ENCODE measurements at regions not wholly inside any gene's neighbourhood (a gene's known extent, or its start where the extent isn't known, plus 50 kb on each side); places are given as distances from the start of the nearest gene placed in this dataset.

GRCh38 chr12:89211456-89211855, 140.8 kb downstream of the DUSP6 start:
- Histone ChIP-seq H3K4me3 (no peak overlapping the region), H4K20me1 (ENCODE audit: insufficient read depth) (no peaks in the 10 kb centered on the region), H2AFZ (no peak overlapping the region), H3K36me3 (ENCODE audit: low read depth) (no peaks in the 10 kb centered on the region), H3F3A (ENCODE audit: insufficient read depth, low read depth) (peaks cover 27% of the 10 kb centered on the region; the same call in 1 of the 2 replicates), H3K79me2 (ENCODE audit: low read depth) (no peaks in the 10 kb centered on the region), H3K9me2 (ENCODE audit: insufficient read depth) (peaks cover 4% of the 10 kb centered on the region; the same call in 1 of the 2 replicates), H3K27ac (peak overlapping the region; percentile 75), H3K9me3 (ENCODE audit: insufficient read depth, low read depth) (peaks cover 10% of the 10 kb centered on the region), H3K4me2 (peak overlapping the region; percentile 45), H3K27me3 (ENCODE audit: insufficient read depth, low read depth) (no peaks in the 10 kb centered on the region), H3K4me1 (replicated peaks; ENCODE audit: insufficient read depth) (peaks cover 30% of the 10 kb centered on the region)
- intact Hi-C loops (cut with micrococcal nuclease; ENCODE audit: unreplicated experiment): no loop called here
- BruUV-seq (replicated peaks): no TSS peak
- ChIA-PET CTCF (no interaction called here), POLR2A (ENCODE audit: unreplicated experiment) (no interaction called here)
- DNase-seq: no peak
- TF ChIP-seq EZH2 (IDR thresholded peaks at IDR 0.05; ENCODE audit: low read depth) (no peak), CTCF (conservative IDR thresholded peaks at IDR 0.05) (no peak)

- no peak overlapping the region for H3K27ac ChIP-seq
- CTCF ChIA-PET: no interaction called here
- POLR2A ChIA-PET (ENCODE audit: unreplicated experiment): no interaction called here
Observed at GRCh38 chr12:89210277-89210676, 142.0 kb downstream of the DUSP6 start.

GRCh38 chr12:89208661-89209096, 143.6 kb downstream of the DUSP6 start:
- no peak overlapping the region for H3K4me3 ChIP-seq
- ChIA-PET POLR2A (ENCODE audit: unreplicated experiment) (no interaction called here), CTCF (no interaction called here)
- H3K79me2 ChIP-seq (ENCODE audit: low read depth): no peaks in the 10 kb centered on the region
- H3K36me3 ChIP-seq (ENCODE audit: low read depth): no peaks in the 10 kb centered on the region
- peaks cover 20% of the 10 kb centered on the region; the same call in 1 of the 2 replicates for H3F3A ChIP-seq (ENCODE audit: insufficient read depth, low read depth)
- H3K4me1 ChIP-seq (replicated peaks; ENCODE audit: insufficient read depth): peaks cover 25% of the 10 kb centered on the region
- no peak for TF ChIP-seq EZH2 (IDR thresholded peaks at IDR 0.05; ENCODE audit: low read depth)
- TF ChIP-seq CTCF (conservative IDR thresholded peaks at IDR 0.05): no peak
- no TSS peak for BruUV-seq (replicated peaks)
- H3K9me3 ChIP-seq (ENCODE audit: insufficient read depth, low read depth): peaks cover 10% of the 10 kb centered on the region; the same call in 1 of the 2 replicates
- peak overlapping the region; percentile 70; the same call in 1 of the 2 replicates for H2AFZ ChIP-seq
- no peaks in the 10 kb centered on the region for H3K27me3 ChIP-seq (ENCODE audit: insufficient read depth, low read depth)
- DNase-seq: no peak
- H3K27ac ChIP-seq: no peak overlapping the region
- no peaks in the 10 kb centered on the region for H4K20me1 ChIP-seq (ENCODE audit: insufficient read depth)
- intact Hi-C loops (cut with micrococcal nuclease; ENCODE audit: unreplicated experiment): no loop called here
- 0 out of 2 replicates have a peak overlapping the region, but pooled peaks have one; percentile 19 for H3K4me2 ChIP-seq
- H3K9me2 ChIP-seq (ENCODE audit: insufficient read depth): peaks cover 4% of the 10 kb centered on the region; the same call in 1 of the 2 replicates

More at GRCh38 chr12:89210277-89210676, 142.0 kb downstream of the DUSP6 start:
- no peak overlapping the region for H3K4me3 ChIP-seq
- H3K4me1 ChIP-seq (replicated peaks; ENCODE audit: insufficient read depth): peaks cover 25% of the 10 kb centered on the region
- intact Hi-C loops (cut with micrococcal nuclease; ENCODE audit: unreplicated experiment): no loop called here
- H3K4me2 ChIP-seq: no peak overlapping the region
- no peaks in the 10 kb centered on the region for H4K20me1 ChIP-seq (ENCODE audit: insufficient read depth)
- H3K9me3 ChIP-seq (ENCODE audit: insufficient read depth, low read depth): peaks cover 10% of the 10 kb centered on the region; the same call in 1 of the 2 replicates
- H3K27me3 ChIP-seq (ENCODE audit: insufficient read depth, low read depth): no peaks in the 10 kb centered on the region
- H3F3A ChIP-seq (ENCODE audit: insufficient read depth, low read depth): peaks cover 20% of the 10 kb centered on the region; the same call in 1 of the 2 replicates
- no peak for TF ChIP-seq CTCF (conservative IDR thresholded peaks at IDR 0.05)
- TF ChIP-seq EZH2 (IDR thresholded peaks at IDR 0.05; ENCODE audit: low read depth): no peak
- H2AFZ ChIP-seq: no peak overlapping the region
- BruUV-seq (replicated peaks): no TSS peak
- peaks cover 4% of the 10 kb centered on the region; the same call in 1 of the 2 replicates for H3K9me2 ChIP-seq (ENCODE audit: insufficient read depth)
- H3K79me2 ChIP-seq (ENCODE audit: low read depth): no peaks in the 10 kb centered on the region
- no peaks in the 10 kb centered on the region for H3K36me3 ChIP-seq (ENCODE audit: low read depth)
- DNase-seq: no peak
